Neural progenitor cell (in vitro differentiated cells): ENCODE measurements at regions not wholly inside any gene's neighbourhood (a gene's known extent, or its start where the extent isn't known, plus 50 kb on each side); places are given as distances from the start of the nearest gene placed in this dataset.

Experiments used
- DNase-seq: peaks from one replicate; pipeline ENCODE4 v3.0.0-alpha.2; 2016; ENCODE audit warnings: low spot score
- H2AFZ ChIP-seq: fragments of 200-600 bp; sonication (generic); replicated peaks from 2 replicates; pipeline ENCODE4 v1.6.1; 2016; ENCODE audit warnings: antibody characterized with exemption
- H3F3A ChIP-seq: fragments of 200-600 bp; sonication (generic); 2 replicates; pipeline ENCODE4 v1.6.1; 2016; ENCODE audit warnings: antibody characterized with exemption, low read depth
- H3K27ac ChIP-seq: fragments of 200-600 bp; sonication (generic); 2 replicates; pipeline ENCODE4 v1.5.1; 2016; ENCODE audit warnings: mild to moderate bottlenecking
- H3K27me3 ChIP-seq: fragments of 200-600 bp; sonication (generic); 2 replicates; pipeline ENCODE4 v1.6.1; 2016; ENCODE audit warnings: mild to moderate bottlenecking, moderate library complexity
- H3K36me3 ChIP-seq: fragments of 200-600 bp; sonication (generic); 2 replicates; pipeline ENCODE4 v1.5.1; 2016
- H3K4me1 ChIP-seq: fragments of 200-600 bp; sonication (generic); 2 replicates; pipeline ENCODE4 v1.6.1; 2016; ENCODE audit warnings: mixed run types
- H3K4me2 ChIP-seq: fragments of 200-600 bp; sonication (generic); 2 replicates; pipeline ENCODE4 v1.6.1; 2016
- H3K4me3 ChIP-seq: fragments of 200-600 bp; sonication (generic); 2 replicates; pipeline ENCODE4 v1.5.1; 2016
- H3K79me2 ChIP-seq: fragments of 200-600 bp; sonication (generic); 2 replicates; pipeline ENCODE4 v1.6.1; 2016; ENCODE audit warnings: low read depth
- H3K9ac ChIP-seq: fragments of 200-600 bp; sonication (generic); 2 replicates; pipeline ENCODE4 v1.6.1; 2016
- H3K9me3 ChIP-seq: fragments of 200-600 bp; sonication (generic); 2 replicates; pipeline ENCODE4 v1.5.1; 2016; ENCODE audit warnings: low read depth
- H4K20me1 ChIP-seq: fragments of 200-600 bp; sonication (generic); 2 replicates; pipeline ENCODE4 v1.6.1; 2016; ENCODE audit warnings: low read depth
- H3K27ac Mint-ChIP-seq: 3 replicates; pipeline ENCODE4 v1.8.0; 2021; ENCODE audit warnings: mixed read lengths
- H3K27me3 Mint-ChIP-seq: 2 replicates; pipeline ENCODE4 v1.8.0; 2022; ENCODE audit warnings: low read depth, mild to moderate bottlenecking, inconsistent platforms, moderate library complexity, mixed read lengths; ENCODE audit not compliant: insufficient read depth
- H3K36me3 Mint-ChIP-seq: 3 replicates; pipeline ENCODE4 v1.8.0; 2021; ENCODE audit warnings: mixed read lengths
- H3K4me1 Mint-ChIP-seq: 3 replicates; pipeline ENCODE4 v1.8.0; 2021; ENCODE audit warnings: mixed read lengths
- H3K4me3 Mint-ChIP-seq: 3 replicates; pipeline ENCODE4 v1.8.0; 2021; ENCODE audit warnings: mild to moderate bottlenecking, moderate library complexity, mixed read lengths
- H3K9me3 Mint-ChIP-seq: 3 replicates; pipeline ENCODE4 v1.8.0; 2020; ENCODE audit warnings: mixed read lengths
- CTCF ChIP-seq: fragments of 200-600 bp; sonication (generic); IDR thresholded peaks from 2 replicates; pipeline ENCODE4 v1.5.1; 2017; ENCODE audit warnings: antibody characterized with exemption, mild to moderate bottlenecking
- EZH2 ChIP-seq: fragments of 200-600 bp; sonication (generic); IDR thresholded peaks from 2 replicates; pipeline ENCODE4 v1.6.1; 2017; ENCODE audit warnings: antibody characterized with exemption, mild to moderate bottlenecking, moderate library complexity
- EZH2phosphoT487 ChIP-seq: fragments of 200-600 bp; sonication (generic); IDR thresholded peaks from 2 replicates; pipeline ENCODE4 v1.6.1; 2017; ENCODE audit warnings: antibody characterized with exemption

DNA sequence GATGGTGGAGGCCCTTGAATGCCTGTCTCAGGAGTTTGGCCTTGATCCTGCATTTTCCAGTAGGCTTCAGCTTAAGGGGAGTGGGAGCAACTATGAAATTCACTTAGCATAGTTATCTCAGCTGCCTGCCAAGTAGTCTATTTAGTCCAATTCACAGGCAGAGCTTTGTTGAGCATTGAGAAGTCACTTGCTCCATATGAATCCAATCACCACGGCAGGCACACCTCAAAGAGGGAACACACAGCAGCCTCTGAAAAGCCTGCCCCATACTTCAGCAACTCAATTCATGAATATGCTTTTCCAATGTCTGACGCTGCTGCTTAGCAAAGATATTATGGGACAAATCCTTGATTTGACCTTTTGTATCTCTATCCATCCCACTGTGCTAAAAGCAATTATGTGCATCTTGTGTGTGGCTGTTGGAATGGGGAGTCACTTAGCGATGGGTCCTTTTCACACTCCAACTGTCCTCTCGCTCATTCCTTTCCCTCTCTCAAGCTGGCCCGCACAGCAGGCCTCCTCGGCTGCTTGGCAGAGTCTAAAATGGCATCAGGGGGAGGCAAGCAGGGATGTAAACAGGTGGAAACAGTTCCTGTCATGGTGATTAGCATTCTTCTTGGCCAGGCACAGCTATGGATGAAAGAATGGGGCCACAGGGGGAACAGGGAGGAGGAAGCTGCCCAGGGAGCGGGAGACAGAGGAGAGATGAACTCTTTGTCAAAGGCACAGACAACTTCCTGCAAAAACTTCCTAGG, 56.0 kb upstream of the LRPPRC start:
- peak overlapping the region; percentile 70 for H2AFZ ChIP-seq
- Mint-ChIP-seq H3K27me3 (peaks cover 8% of the 10 kb centered on the region), H3K36me3 (no peaks in the 10 kb centered on the region), H3K9me3 (peaks cover 6% of the 10 kb centered on the region), H3K4me3 (peak overlapping the region; percentile 73), H3K27ac (peak overlapping the region; percentile 96), H3K4me1 (peaks cover 31% of the 10 kb centered on the region)
- no peaks in the 10 kb centered on the region for H4K20me1 ChIP-seq
- no peaks in the 10 kb centered on the region for H3K36me3 ChIP-seq
- DNase-seq, result peak; percentile 63
- H3K4me3 ChIP-seq, result peak overlapping the region; percentile 11
- no peak overlapping the region for H3K9ac ChIP-seq
- no peaks in the 10 kb centered on the region for H3K79me2 ChIP-seq
- no peaks in the 10 kb centered on the region for H3K27me3 ChIP-seq
- peaks cover 18% of the 10 kb centered on the region for H3F3A ChIP-seq
- no peak for TF ChIP-seq CTCF
- no peak for TF ChIP-seq EZH2
- no peak for TF ChIP-seq EZH2phosphoT487
- H3K27ac ChIP-seq, result peak overlapping the region; percentile 54
- H3K4me2 ChIP-seq, result peak overlapping the region; percentile 65
- peaks cover 19% of the 10 kb centered on the region for H3K4me1 ChIP-seq
- no peaks in the 10 kb centered on the region for H3K9me3 ChIP-seq

DNA sequence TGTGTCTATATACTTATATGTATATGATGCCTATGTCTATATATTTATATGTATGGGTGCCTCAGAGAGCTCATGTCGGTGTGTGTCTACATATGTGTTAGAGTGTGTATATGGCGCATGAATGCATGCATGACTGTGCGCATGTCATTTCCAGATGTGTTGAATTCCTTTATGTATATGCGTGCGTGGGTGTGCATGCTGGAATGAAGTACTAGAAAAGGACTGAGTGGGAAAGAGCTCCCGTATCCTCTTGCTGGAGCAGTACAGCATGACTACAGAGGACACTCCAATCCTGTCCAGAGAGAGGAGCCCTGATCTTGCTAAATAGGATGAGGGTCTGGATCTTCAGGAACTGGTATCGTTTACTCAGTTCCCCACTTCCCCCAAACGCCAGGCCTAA, 56.8 kb upstream of the LRPPRC start:
- peaks cover 18% of the 10 kb centered on the region for H3F3A ChIP-seq
- Mint-ChIP-seq H3K4me1 (peaks cover 31% of the 10 kb centered on the region), H3K36me3 (no peaks in the 10 kb centered on the region), H3K4me3 (no peak overlapping the region), H3K9me3 (peaks cover 6% of the 10 kb centered on the region), H3K27ac (peak overlapping the region; percentile 96), H3K27me3 (peaks cover 10% of the 10 kb centered on the region)
- H3K9me3 ChIP-seq, result no peaks in the 10 kb centered on the region
- peaks cover 19% of the 10 kb centered on the region for H3K4me1 ChIP-seq
- H3K79me2 ChIP-seq, result no peaks in the 10 kb centered on the region
- H3K27me3 ChIP-seq, result no peaks in the 10 kb centered on the region
- H4K20me1 ChIP-seq, result no peaks in the 10 kb centered on the region
- no peak overlapping the region for H3K27ac ChIP-seq
- DNase-seq, result no peak
- no peaks in the 10 kb centered on the region for H3K36me3 ChIP-seq
- H3K9ac ChIP-seq, result no peak overlapping the region
- H2AFZ ChIP-seq, result peak overlapping the region; percentile 17
- H3K4me2 ChIP-seq, result no peak overlapping the region
- TF ChIP-seq CTCF (no peak), EZH2 (no peak), EZH2phosphoT487 (no peak)
- no peak overlapping the region for H3K4me3 ChIP-seq

DNA sequence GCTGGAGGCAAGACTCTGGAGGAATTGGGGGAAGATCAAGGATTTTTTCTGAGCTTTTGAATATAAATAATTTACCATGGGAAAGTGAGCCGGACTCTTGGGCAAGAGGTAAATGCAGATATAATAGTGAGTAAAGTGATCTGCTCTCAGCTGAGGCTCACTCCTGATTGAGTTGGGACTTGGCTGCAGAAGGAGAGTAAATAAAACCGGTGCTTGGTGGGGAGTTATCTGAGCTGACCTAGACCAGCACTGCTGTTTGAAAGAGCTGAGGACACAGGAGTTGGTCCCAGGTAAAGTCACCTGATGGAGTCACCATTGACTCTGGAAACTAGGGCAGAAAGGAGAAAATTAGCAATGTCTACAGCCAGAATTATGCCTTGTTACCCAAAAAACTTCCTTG, 57.3 kb upstream of the LRPPRC start:
- H3K9ac ChIP-seq, result no peak overlapping the region
- no peak for DNase-seq
- Mint-ChIP-seq H3K9me3 (peaks cover 6% of the 10 kb centered on the region), H3K36me3 (no peaks in the 10 kb centered on the region), H3K27me3 (peaks cover 13% of the 10 kb centered on the region), H3K27ac (peak overlapping the region; percentile 96), H3K4me3 (no peak overlapping the region), H3K4me1 (peaks cover 31% of the 10 kb centered on the region)
- H4K20me1 ChIP-seq, result no peaks in the 10 kb centered on the region
- H3K79me2 ChIP-seq, result no peaks in the 10 kb centered on the region
- peak overlapping the region; percentile 17 for H2AFZ ChIP-seq
- no peak overlapping the region for H3K27ac ChIP-seq
- no peaks in the 10 kb centered on the region for H3K36me3 ChIP-seq
- no peaks in the 10 kb centered on the region for H3K27me3 ChIP-seq
- H3K4me3 ChIP-seq, result no peak overlapping the region
- peaks cover 19% of the 10 kb centered on the region for H3K4me1 ChIP-seq
- no peak overlapping the region for H3K4me2 ChIP-seq
- TF ChIP-seq CTCF (no peak), EZH2phosphoT487 (no peak), EZH2 (no peak)
- H3K9me3 ChIP-seq, result no peaks in the 10 kb centered on the region
- peaks cover 18% of the 10 kb centered on the region for H3F3A ChIP-seq
